ENCODE measurements at regions not wholly inside any gene's neighbourhood (a gene's known extent, or its start where the extent isn't known, plus 50 kb on each side); places are given as distances from the start of the nearest gene placed in this dataset.

GRCh38 chr11:97614606-97615005 is 1224.8 kb downstream of the JRKL start:
- TF ChIP-seq RCOR1 (IDR thresholded peaks at IDR 0.05; ENCODE audit: low read depth, low read length) (no peak), MAFK (IDR thresholded peaks at IDR 0.05; ENCODE audit: partially characterized antibody) (no peak), TFCP2L1 (CRISPR knock-in tag; IDR thresholded peaks at IDR 0.05) (no peak), EHMT2 (IDR thresholded peaks at IDR 0.05; ENCODE audit: low read depth) (no peak), CTCF (IDR thresholded peaks at IDR 0.05) (no peak), RFX5 (IDR thresholded peaks at IDR 0.05) (no peak), RAD21 (conservative IDR thresholded peaks at IDR 0.05 in 1 of 2, IDR thresholded peaks at IDR 0.05 in 1 of 2) (no peak), USF2 (IDR thresholded peaks at IDR 0.05) (no peak)

Data from A549 (cell line).